Osteoblast (primary cell): ENCODE measurements at regions not wholly inside any gene's neighbourhood (a gene's known extent, or its start where the extent isn't known, plus 50 kb on each side); places are given as distances from the start of the nearest gene placed in this dataset.

Experiments used
- DNase-seq: peaks from one replicate; pipeline ENCODE4 v3.0.0; 2011; ENCODE audit warnings: low spot score, mixed read lengths; ENCODE audit not compliant: insufficient read length; ENCODE audit errors: missing footprints
- H2AFZ ChIP-seq: 2 replicates; pipeline ENCODE4 v1.6.0; 2011; ENCODE audit warnings: mild to moderate bottlenecking, low read length
- H3K27ac ChIP-seq: 2 replicates; pipeline ENCODE4 v1.5.1; 2011; ENCODE audit warnings: mild to moderate bottlenecking, low read depth, low read length, moderate library complexity
- H3K27me3 ChIP-seq: 2 replicates; pipeline ENCODE4 v1.6.0; 2012; ENCODE audit warnings: mild to moderate bottlenecking, control low read depth, inconsistent platforms, low read length, moderate library complexity; ENCODE audit not compliant: insufficient read depth
- H3K36me3 ChIP-seq: 2 replicates; pipeline ENCODE4 v1.5.1; 2011; ENCODE audit warnings: mild to moderate bottlenecking, low read length, control low read depth, moderate library complexity; ENCODE audit not compliant: insufficient read depth
- H3K4me1 ChIP-seq: 2 replicates; pipeline ENCODE4 v1.5.1; 2011; ENCODE audit warnings: mild to moderate bottlenecking, low read length, control low read depth, moderate library complexity; ENCODE audit not compliant: insufficient read depth
- H3K4me2 ChIP-seq: 2 replicates; pipeline ENCODE4 v1.6.0; 2011; ENCODE audit warnings: mild to moderate bottlenecking, low read length; ENCODE audit not compliant: insufficient read depth
- H3K4me3 ChIP-seq: fragments of 200-600 bp; sonication (generic); 3 replicates; pipeline ENCODE4 v1.5.1; 2012; ENCODE audit warnings: mild to moderate bottlenecking, low read length, inconsistent platforms; ENCODE audit not compliant: insufficient read depth
- H3K79me2 ChIP-seq: 2 replicates; pipeline ENCODE4 v1.6.0; 2012; ENCODE audit warnings: mild to moderate bottlenecking, low read length, control low read depth, inconsistent platforms; ENCODE audit not compliant: insufficient read depth
- H3K9me3 ChIP-seq: 2 replicates; pipeline ENCODE4 v1.5.1; 2011; ENCODE audit warnings: low read depth, low read length, control low read depth
- H4K20me1 ChIP-seq: 2 replicates; pipeline ENCODE4 v1.6.0; 2012; ENCODE audit warnings: mild to moderate bottlenecking, low read length, control low read depth; ENCODE audit not compliant: insufficient read depth
- TF ChIP-seq, protein P1 (sequence below): IDR thresholded peaks from 2 replicates; pipeline ENCODE4 v1.5.1; 2011; ENCODE audit warnings: mild to moderate bottlenecking, low read depth, low read length, moderate library complexity; ENCODE audit errors: extremely low read depth

DNA sequence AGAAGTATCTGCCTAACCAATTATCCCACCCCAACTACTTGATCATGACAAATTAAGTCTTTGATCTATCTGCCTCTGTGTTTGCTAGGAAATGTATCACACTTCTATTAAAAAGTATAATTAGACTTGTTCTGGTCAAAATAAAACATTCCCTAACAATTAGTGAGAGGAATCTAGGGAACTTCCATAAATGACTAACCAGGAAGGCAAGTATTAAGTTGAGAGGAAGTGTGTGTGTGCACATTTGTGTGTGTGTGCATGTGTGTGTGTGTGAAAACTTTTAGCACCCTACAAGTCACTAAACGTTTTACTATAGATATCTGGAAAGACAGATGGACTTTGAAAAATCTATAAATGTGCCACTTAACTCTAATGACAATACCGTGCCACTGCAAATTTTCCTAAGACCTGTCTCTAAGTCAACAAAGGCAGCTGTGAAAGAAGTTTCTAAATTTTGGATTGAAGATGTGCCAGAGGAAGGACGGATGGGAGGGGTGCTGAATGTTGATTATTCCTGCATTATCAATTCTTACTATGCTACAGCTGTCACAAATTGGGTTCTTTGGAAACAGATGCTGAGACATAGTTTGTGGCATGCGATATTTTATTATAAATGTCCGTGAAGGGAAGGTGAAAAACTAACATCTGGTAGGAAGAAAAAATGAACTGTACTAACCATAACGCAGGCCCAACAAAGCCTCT, 567.1 kb downstream of the PTPRC start:
- no peaks in the 10 kb centered on the region for H3K27me3 ChIP-seq
- no peaks in the 10 kb centered on the region for H4K20me1 ChIP-seq
- no peak overlapping the region for H3K27ac ChIP-seq
- H3K9me3 ChIP-seq = no peaks in the 10 kb centered on the region
- H3K36me3 ChIP-seq = no peaks in the 10 kb centered on the region
- no peak for DNase-seq
- TF ChIP-seq, protein P1, sequence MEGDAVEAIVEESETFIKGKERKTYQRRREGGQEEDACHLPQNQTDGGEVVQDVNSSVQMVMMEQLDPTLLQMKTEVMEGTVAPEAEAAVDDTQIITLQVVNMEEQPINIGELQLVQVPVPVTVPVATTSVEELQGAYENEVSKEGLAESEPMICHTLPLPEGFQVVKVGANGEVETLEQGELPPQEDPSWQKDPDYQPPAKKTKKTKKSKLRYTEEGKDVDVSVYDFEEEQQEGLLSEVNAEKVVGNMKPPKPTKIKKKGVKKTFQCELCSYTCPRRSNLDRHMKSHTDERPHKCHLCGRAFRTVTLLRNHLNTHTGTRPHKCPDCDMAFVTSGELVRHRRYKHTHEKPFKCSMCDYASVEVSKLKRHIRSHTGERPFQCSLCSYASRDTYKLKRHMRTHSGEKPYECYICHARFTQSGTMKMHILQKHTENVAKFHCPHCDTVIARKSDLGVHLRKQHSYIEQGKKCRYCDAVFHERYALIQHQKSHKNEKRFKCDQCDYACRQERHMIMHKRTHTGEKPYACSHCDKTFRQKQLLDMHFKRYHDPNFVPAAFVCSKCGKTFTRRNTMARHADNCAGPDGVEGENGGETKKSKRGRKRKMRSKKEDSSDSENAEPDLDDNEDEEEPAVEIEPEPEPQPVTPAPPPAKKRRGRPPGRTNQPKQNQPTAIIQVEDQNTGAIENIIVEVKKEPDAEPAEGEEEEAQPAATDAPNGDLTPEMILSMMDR = no peak
- no peak overlapping the region for H3K4me3 ChIP-seq
- H2AFZ ChIP-seq = no peak overlapping the region
- no peaks in the 10 kb centered on the region for H3K79me2 ChIP-seq
- H3K4me1 ChIP-seq = no peaks in the 10 kb centered on the region
- no peak overlapping the region for H3K4me2 ChIP-seq

DNA sequence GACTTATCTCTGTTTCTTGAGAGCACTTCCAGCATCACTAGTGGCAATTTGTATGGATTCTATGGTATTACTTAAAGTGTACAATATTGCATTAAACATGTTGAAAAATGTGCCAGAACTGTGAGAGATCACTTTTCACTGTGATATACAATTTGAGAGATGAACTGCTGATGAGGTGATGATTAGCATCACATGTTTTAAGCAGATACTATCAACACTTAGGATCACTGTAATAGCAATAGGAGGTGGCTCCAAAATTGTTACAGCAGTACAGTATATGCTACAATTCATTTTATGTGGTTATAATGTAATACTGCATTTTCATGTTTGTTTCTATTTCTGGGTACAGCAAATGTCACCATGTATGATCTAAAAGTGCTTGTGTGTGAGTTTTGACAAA, 570.0 kb downstream of the PTPRC start:
- TF ChIP-seq, protein P1 = no peak
- no peaks in the 10 kb centered on the region for H3K36me3 ChIP-seq
- no peaks in the 10 kb centered on the region for H4K20me1 ChIP-seq
- H3K4me1 ChIP-seq = no peaks in the 10 kb centered on the region
- no peak overlapping the region for H3K4me2 ChIP-seq
- H3K27me3 ChIP-seq = no peaks in the 10 kb centered on the region
- H3K79me2 ChIP-seq = no peaks in the 10 kb centered on the region
- H3K27ac ChIP-seq = no peak overlapping the region
- H3K9me3 ChIP-seq = no peaks in the 10 kb centered on the region
- H2AFZ ChIP-seq = no peak overlapping the region
- DNase-seq = no peak
- H3K4me3 ChIP-seq = no peak overlapping the region

DNA sequence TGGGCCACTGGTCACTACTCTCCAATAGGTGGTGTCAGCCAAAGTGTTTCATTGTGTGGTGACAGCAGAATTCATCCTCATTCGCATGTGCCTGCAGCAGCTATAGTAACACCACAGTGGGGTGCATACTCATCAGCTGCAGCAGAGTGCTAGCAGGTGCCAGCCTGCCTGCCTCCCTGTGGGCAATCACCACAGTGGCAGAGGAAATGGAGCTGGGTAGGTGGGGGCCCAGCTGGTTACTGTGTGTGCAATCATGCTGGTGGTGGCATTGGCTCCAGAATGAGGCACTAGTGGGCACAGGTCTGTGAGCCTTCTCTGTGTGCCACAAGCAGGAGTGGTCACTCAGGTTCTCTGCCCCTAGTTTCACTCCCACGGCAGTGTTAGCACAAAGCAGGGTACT, 579.2 kb downstream of the PTPRC start:
- H3K9me3 ChIP-seq = no peaks in the 10 kb centered on the region
- no peak overlapping the region for H3K4me3 ChIP-seq
- H3K36me3 ChIP-seq = no peaks in the 10 kb centered on the region
- TF ChIP-seq, protein P1 = no peak
- no peaks in the 10 kb centered on the region for H3K27me3 ChIP-seq
- no peak for DNase-seq
- H3K79me2 ChIP-seq = no peaks in the 10 kb centered on the region
- no peak overlapping the region for H2AFZ ChIP-seq
- H3K27ac ChIP-seq = no peak overlapping the region
- H3K4me2 ChIP-seq = no peak overlapping the region
- no peaks in the 10 kb centered on the region for H4K20me1 ChIP-seq
- H3K4me1 ChIP-seq = no peaks in the 10 kb centered on the region

DNA sequence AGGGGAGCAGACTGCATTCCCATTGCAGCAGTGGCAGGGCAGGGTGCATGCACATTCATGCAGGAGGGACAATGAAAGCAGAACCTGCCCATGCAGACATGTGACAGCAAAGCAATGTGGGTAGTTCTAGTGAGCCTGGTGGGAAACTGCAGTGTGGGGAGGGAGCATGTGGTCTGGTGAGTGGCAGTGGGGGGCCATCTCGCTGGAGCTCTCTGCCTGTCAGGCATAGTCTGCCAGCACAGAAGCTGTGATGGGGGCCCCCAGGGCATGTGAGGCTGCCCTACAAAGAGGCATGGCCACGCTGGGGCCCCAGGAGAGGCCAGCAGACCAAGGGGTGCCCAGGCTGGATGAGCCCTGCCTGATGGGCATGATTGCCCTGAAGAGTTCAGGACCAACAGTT, 579.7 kb downstream of the PTPRC start:
- TF ChIP-seq, protein P1 = no peak
- no peaks in the 10 kb centered on the region for H4K20me1 ChIP-seq
- no peaks in the 10 kb centered on the region for H3K27me3 ChIP-seq
- no peaks in the 10 kb centered on the region for H3K9me3 ChIP-seq
- H3K79me2 ChIP-seq = no peaks in the 10 kb centered on the region
- no peak overlapping the region for H3K27ac ChIP-seq
- no peak overlapping the region for H3K4me2 ChIP-seq
- no peak overlapping the region for H3K4me3 ChIP-seq
- no peaks in the 10 kb centered on the region for H3K36me3 ChIP-seq
- DNase-seq = no peak
- H3K4me1 ChIP-seq = no peaks in the 10 kb centered on the region
- no peak overlapping the region for H2AFZ ChIP-seq
